ENCODE measurements at regions not wholly inside any gene's neighbourhood (a gene's known extent, or its start where the extent isn't known, plus 50 kb on each side); places are given as distances from the start of the nearest gene placed in this dataset.

DNA sequence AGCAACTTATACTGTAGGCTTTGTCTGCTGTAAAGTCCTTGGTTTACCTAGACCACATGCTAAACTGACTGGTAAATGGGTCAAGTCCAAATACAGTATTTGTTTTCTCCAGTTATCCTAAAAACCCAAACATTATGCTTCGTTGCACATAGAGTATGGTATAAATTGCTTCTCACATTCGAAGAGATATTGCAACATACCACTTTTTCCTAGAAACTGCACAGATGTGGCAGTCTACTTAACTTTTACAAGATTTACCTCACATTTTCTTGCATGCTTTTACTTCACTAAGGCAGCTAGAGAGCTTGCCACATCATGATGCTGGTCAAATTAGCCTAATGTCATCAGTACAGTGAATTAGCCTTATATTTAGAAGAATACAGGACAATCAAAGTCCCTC lies 66.0 kb upstream of the SCN7A start:
- Mint-ChIP-seq H3K9me3 (ENCODE audit: unreplicated experiment) (no peaks in the 10 kb centered on the region), H3K36me3 (ENCODE audit: low read depth, unreplicated experiment) (no peaks in the 10 kb centered on the region), H3K4me3 (ENCODE audit: unreplicated experiment) (no peak overlapping the region), H3K27me3 (ENCODE audit: low read depth, unreplicated experiment) (no peaks in the 10 kb centered on the region), H3K4me1 (ENCODE audit: low read depth, unreplicated experiment) (no peaks in the 10 kb centered on the region), H3K27ac (ENCODE audit: unreplicated experiment) (no peak overlapping the region)
- Histone ChIP-seq H3K4me2 (ENCODE audit: low read length) (no peak overlapping the region), H3K4me1 (ENCODE audit: insufficient read depth, low read length) (no peaks in the 10 kb centered on the region), H3K9ac (ENCODE audit: low read length) (no peak overlapping the region), H3K9me3 (ENCODE audit: insufficient read depth, low read depth, low read length) (no peaks in the 10 kb centered on the region), H2AFZ (ENCODE audit: low read depth, low read length) (no peak overlapping the region), H3K4me3 (ENCODE audit: insufficient read depth, low read depth, low read length) (no peak overlapping the region), H3K27me3 (ENCODE audit: insufficient read depth, low read length) (no peaks in the 10 kb centered on the region), H3K27ac (ENCODE audit: low read depth, low read length) (no peak overlapping the region), H3K79me2 (ENCODE audit: insufficient read depth, low read length) (no peaks in the 10 kb centered on the region), H4K20me1 (ENCODE audit: insufficient read depth, low read length) (no peaks in the 10 kb centered on the region), H3K36me3 (ENCODE audit: insufficient read depth, low read length) (no peaks in the 10 kb centered on the region)
- FAIRE-seq (no peak), DNase-seq (ENCODE audit: low read depth) (no peak)
- TF ChIP-seq CTCF (IDR thresholded peaks at IDR 0.05; ENCODE audit: insufficient read depth, low read depth, low read length) = no peak
- no peak for TF ChIP-seq EZH2 (IDR thresholded peaks at IDR 0.05; ENCODE audit: insufficient read depth, low read length)

DNA sequence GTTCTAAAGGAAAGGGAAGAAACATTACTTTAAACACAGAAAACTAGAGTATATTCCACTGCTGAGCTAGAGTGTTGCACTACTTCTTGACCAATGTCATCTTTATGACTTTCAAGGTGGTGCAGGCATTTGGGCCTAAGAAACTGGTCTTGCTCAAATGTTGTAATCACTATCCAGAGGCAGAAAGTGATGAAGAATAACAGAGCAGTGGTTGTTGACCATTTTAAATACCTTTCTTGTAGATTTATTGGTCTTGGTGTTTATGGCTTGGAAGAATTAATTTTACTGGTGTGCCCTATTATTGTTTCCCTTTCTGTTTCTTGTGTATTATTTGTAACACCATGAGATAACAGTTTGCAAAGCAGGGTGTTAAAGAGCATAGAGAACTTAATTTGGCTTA lies 56.9 kb upstream of the SCN7A start:
- Mint-ChIP-seq H3K4me3 (ENCODE audit: unreplicated experiment) (no peak overlapping the region), H3K27me3 (ENCODE audit: low read depth, unreplicated experiment) (no peaks in the 10 kb centered on the region), H3K4me1 (ENCODE audit: low read depth, unreplicated experiment) (no peaks in the 10 kb centered on the region), H3K36me3 (ENCODE audit: low read depth, unreplicated experiment) (no peaks in the 10 kb centered on the region), H3K9me3 (ENCODE audit: unreplicated experiment) (no peaks in the 10 kb centered on the region), H3K27ac (ENCODE audit: unreplicated experiment) (no peak overlapping the region)
- no peak for FAIRE-seq
- H3K4me2 ChIP-seq (ENCODE audit: low read length) = no peak overlapping the region
- H3K79me2 ChIP-seq (ENCODE audit: insufficient read depth, low read length) = no peaks in the 10 kb centered on the region
- H2AFZ ChIP-seq (ENCODE audit: low read depth, low read length) = no peak overlapping the region
- H3K36me3 ChIP-seq (ENCODE audit: insufficient read depth, low read length) = no peaks in the 10 kb centered on the region
- H3K4me1 ChIP-seq (ENCODE audit: insufficient read depth, low read length) = no peaks in the 10 kb centered on the region
- DNase-seq (ENCODE audit: low read depth) = no peak
- no peak overlapping the region for H3K27ac ChIP-seq (ENCODE audit: low read depth, low read length)
- H3K9me3 ChIP-seq (ENCODE audit: insufficient read depth, low read depth, low read length) = no peaks in the 10 kb centered on the region
- no peak overlapping the region for H3K9ac ChIP-seq (ENCODE audit: low read length)
- H4K20me1 ChIP-seq (ENCODE audit: insufficient read depth, low read length) = no peaks in the 10 kb centered on the region
- no peak overlapping the region for H3K4me3 ChIP-seq (ENCODE audit: insufficient read depth, low read depth, low read length)
- no peak for TF ChIP-seq CTCF (IDR thresholded peaks at IDR 0.05; ENCODE audit: insufficient read depth, low read depth, low read length)
- TF ChIP-seq EZH2 (IDR thresholded peaks at IDR 0.05; ENCODE audit: insufficient read depth, low read length) = no peak
- no peaks in the 10 kb centered on the region for H3K27me3 ChIP-seq (ENCODE audit: insufficient read depth, low read length)

- H3K9me3 ChIP-seq (ENCODE audit: insufficient read depth, low read depth, low read length) = no peaks in the 10 kb centered on the region
- no peak for FAIRE-seq
- Mint-ChIP-seq H3K27me3 (ENCODE audit: low read depth, unreplicated experiment) (no peaks in the 10 kb centered on the region), H3K4me1 (ENCODE audit: low read depth, unreplicated experiment) (no peaks in the 10 kb centered on the region), H3K9me3 (ENCODE audit: unreplicated experiment) (no peaks in the 10 kb centered on the region), H3K4me3 (ENCODE audit: unreplicated experiment) (no peak overlapping the region), H3K36me3 (ENCODE audit: low read depth, unreplicated experiment) (no peaks in the 10 kb centered on the region), H3K27ac (ENCODE audit: unreplicated experiment) (no peak overlapping the region)
- TF ChIP-seq EZH2 (IDR thresholded peaks at IDR 0.05; ENCODE audit: insufficient read depth, low read length) (no peak), CTCF (IDR thresholded peaks at IDR 0.05; ENCODE audit: insufficient read depth, low read depth, low read length) (no peak)
- DNase-seq (ENCODE audit: low read depth) = no peak
- H3K9ac ChIP-seq (ENCODE audit: low read length) = no peak overlapping the region
- no peak overlapping the region for H2AFZ ChIP-seq (ENCODE audit: low read depth, low read length)
- no peaks in the 10 kb centered on the region for H3K36me3 ChIP-seq (ENCODE audit: insufficient read depth, low read length)
- H3K4me3 ChIP-seq (ENCODE audit: insufficient read depth, low read depth, low read length) = no peak overlapping the region
- H3K4me2 ChIP-seq (ENCODE audit: low read length) = no peak overlapping the region
- H3K27me3 ChIP-seq (ENCODE audit: insufficient read depth, low read length) = no peaks in the 10 kb centered on the region
- no peak overlapping the region for H3K27ac ChIP-seq (ENCODE audit: low read depth, low read length)
- H4K20me1 ChIP-seq (ENCODE audit: insufficient read depth, low read length) = no peaks in the 10 kb centered on the region
- no peaks in the 10 kb centered on the region for H3K79me2 ChIP-seq (ENCODE audit: insufficient read depth, low read length)
- no peaks in the 10 kb centered on the region for H3K4me1 ChIP-seq (ENCODE audit: insufficient read depth, low read length)
Measured at GRCh38 chr2:166545473-166545872, 51.4 kb upstream of the SCN7A start.
